ENCODE measurements at regions not wholly inside any gene's neighbourhood (a gene's known extent, or its start where the extent isn't known, plus 50 kb on each side); places are given as distances from the start of the nearest gene placed in this dataset.

DNA sequence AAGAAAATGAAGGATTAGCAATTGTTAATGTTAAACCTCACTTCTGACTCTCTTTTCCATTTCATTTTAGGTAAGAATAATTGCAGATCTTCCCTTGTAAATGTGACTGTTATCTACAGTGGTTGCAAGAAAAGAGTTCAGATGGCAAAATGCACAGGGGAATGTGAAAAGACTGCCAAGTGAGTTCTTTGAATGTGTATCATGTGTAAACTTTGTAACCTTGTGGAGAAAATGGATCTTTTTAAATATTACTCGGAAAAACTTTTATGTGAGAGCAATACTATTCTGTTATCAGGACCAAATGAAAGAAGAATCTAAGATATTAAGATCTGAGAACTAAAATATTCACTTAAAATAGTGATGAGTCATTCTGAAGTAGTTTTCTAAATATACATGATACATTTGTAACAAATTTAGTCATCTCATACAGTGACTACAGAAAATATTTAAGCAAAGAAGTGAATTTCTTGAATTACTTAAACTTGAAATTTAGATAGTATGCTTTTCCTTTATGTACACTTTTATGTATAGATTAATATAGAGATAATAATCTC is 122.5 kb upstream of the CNTN1 start:
- TF ChIP-seq, protein P1, sequence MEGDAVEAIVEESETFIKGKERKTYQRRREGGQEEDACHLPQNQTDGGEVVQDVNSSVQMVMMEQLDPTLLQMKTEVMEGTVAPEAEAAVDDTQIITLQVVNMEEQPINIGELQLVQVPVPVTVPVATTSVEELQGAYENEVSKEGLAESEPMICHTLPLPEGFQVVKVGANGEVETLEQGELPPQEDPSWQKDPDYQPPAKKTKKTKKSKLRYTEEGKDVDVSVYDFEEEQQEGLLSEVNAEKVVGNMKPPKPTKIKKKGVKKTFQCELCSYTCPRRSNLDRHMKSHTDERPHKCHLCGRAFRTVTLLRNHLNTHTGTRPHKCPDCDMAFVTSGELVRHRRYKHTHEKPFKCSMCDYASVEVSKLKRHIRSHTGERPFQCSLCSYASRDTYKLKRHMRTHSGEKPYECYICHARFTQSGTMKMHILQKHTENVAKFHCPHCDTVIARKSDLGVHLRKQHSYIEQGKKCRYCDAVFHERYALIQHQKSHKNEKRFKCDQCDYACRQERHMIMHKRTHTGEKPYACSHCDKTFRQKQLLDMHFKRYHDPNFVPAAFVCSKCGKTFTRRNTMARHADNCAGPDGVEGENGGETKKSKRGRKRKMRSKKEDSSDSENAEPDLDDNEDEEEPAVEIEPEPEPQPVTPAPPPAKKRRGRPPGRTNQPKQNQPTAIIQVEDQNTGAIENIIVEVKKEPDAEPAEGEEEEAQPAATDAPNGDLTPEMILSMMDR (IDR thresholded peaks at IDR 0.05) = no peak
- TF ChIP-seq POLR2A (IDR thresholded peaks at IDR 0.05) = no peak
- no peak for ATAC-seq
- 35 to 44% methylated on average over 1 of the region's 1 CpG for WGBS, 2 donors
- H3K27ac ChIP-seq = no peak overlapping the region
- intact Hi-C loops (cut with DNase I) = no loop called here
- H3K9me3 ChIP-seq = no peaks in the 10 kb centered on the region
- H3K4me3 ChIP-seq = no peak overlapping the region
- no peaks in the 10 kb centered on the region for H3K4me1 ChIP-seq
- no peaks in the 10 kb centered on the region for H3K36me3 ChIP-seq (replicated peaks in 1 of 2; ENCODE audit: insufficient read depth in 1 of 2, low read depth in 2 of 2)
- H3K27me3 ChIP-seq = no peaks in the 10 kb centered on the region
- no peak for DNase-seq

DNA sequence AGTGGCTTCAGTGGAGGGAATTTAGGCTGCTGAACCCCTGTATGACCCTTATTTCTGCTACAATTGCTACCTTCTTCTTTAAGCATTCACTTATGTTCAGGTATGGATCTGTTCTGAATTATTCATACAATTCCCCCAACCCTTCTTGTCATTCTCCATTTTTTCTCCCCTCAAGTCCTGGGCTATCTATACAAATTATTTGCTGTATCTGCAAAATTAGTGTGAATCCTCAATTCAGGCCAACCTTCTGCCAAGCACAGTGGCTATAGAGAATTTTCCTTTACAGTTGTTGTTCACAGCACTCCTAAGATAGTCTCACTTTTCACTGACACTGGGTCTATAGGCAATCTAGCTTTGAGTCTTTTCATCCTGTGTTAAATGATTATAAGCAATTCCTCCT is 119.2 kb upstream of the CNTN1 start:
- H3K9me3 ChIP-seq = no peaks in the 10 kb centered on the region
- no peak for DNase-seq
- H3K36me3 ChIP-seq (replicated peaks in 1 of 2; ENCODE audit: insufficient read depth in 1 of 2, low read depth in 2 of 2) = no peaks in the 10 kb centered on the region
- intact Hi-C loops (cut with DNase I) = no loop called here
- no peak overlapping the region for H3K4me3 ChIP-seq
- H3K27me3 ChIP-seq = no peaks in the 10 kb centered on the region
- no peak for ATAC-seq
- H3K4me1 ChIP-seq = no peaks in the 10 kb centered on the region
- H3K27ac ChIP-seq = no peak overlapping the region
- TF ChIP-seq, protein P1 (IDR thresholded peaks at IDR 0.05) = no peak
- TF ChIP-seq POLR2A (IDR thresholded peaks at IDR 0.05) = no peak

DNA sequence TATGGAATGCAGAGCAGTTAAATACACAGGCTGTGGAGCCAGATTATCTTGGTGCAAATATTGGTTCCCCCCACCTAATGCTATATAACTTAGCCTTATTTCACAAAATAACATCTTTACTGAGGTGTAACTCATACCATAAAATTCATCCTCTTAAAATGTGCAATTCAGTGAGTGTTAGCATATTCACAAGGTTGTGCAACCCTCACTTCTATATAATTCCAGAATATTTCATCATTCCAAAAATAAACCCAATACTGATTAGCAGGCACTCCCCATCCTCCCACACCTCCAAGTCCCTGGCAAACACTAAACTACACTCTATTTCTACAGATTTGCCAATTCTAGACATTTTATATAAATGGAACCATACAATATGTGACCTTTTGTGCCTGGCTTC is 116.3 kb upstream of the CNTN1 start:
- no peak for ATAC-seq
- Histone ChIP-seq H3K27ac (no peak overlapping the region), H3K4me1 (no peaks in the 10 kb centered on the region), H3K9me3 (peaks cover 0 to 8% (median 0%) of the 10 kb centered on the region in 3 donors), H3K27me3 (no peaks in the 10 kb centered on the region), H3K4me3 (no peak overlapping the region), H3K36me3 (replicated peaks in 1 of 2; ENCODE audit: insufficient read depth in 1 of 2, low read depth in 2 of 2) (no peaks in the 10 kb centered on the region)
- intact Hi-C loops (cut with DNase I) = no loop called here
- DNase-seq = no peak
- TF ChIP-seq, protein P1 (IDR thresholded peaks at IDR 0.05) = no peak
- TF ChIP-seq POLR2A (IDR thresholded peaks at IDR 0.05) = no peak

DNA sequence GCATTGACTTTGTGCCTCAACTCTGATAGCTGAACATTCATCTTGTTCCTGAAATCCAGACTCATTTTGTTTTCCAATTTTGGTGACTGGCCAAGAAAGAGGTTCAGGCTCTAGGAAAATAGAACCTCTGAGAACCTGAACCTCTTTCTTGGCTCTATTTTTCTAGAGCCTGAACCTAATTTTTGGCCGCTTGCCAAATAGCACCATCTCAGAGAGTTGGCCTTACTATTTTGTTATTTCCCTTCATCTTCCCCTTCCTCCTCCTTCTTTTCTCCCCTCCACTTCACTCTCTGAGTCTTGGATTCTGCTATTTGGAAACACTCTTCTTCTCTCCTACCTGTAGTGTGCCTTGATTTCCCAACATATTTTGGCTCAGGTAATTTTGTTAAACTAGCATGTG is 114.4 kb upstream of the CNTN1 start:
- no peak overlapping the region for H3K4me3 ChIP-seq
- H3K36me3 ChIP-seq (replicated peaks in 1 of 2; ENCODE audit: insufficient read depth in 1 of 2, low read depth in 2 of 2) = no peaks in the 10 kb centered on the region
- no peaks in the 10 kb centered on the region for H3K4me1 ChIP-seq
- no peak for TF ChIP-seq POLR2A (IDR thresholded peaks at IDR 0.05)
- TF ChIP-seq, protein P1 (IDR thresholded peaks at IDR 0.05) = no peak
- H3K27me3 ChIP-seq = no peaks in the 10 kb centered on the region
- WGBS, 2 donors = 38 to 56% methylated on average over 1 of the region's 1 CpG
- H3K27ac ChIP-seq = no peak overlapping the region
- intact Hi-C loops (cut with DNase I) = no loop called here
- peaks cover 0 to 16% (median 0%) of the 10 kb centered on the region in 3 donors for H3K9me3 ChIP-seq
- DNase-seq (no peak), ATAC-seq (no peak)

DNA sequence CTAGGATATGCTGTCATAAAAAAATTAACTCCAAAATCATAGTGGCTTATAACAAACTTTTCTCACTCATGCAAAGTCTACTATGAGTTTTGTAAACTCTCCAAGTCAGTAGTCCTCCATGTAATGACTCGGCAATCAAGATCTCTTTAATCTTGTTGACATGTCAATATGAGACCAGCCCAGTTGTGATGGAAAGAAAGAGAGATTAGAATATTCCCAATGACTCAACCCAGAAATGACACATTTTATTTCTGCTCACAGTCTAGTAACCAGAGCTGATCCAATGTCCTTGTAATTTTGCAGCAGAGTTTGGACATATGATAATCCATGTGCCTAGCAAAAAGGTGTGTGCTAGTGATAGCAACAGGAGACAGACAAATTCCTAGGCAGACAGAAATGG is 112.6 kb upstream of the CNTN1 start:
- TF ChIP-seq, protein P1 (IDR thresholded peaks at IDR 0.05) = no peak
- TF ChIP-seq POLR2A (IDR thresholded peaks at IDR 0.05) = no peak
- no peak for ATAC-seq
- H3K4me3 ChIP-seq = no peak overlapping the region
- H3K4me1 ChIP-seq = no peaks in the 10 kb centered on the region
- no peak overlapping the region for H3K27ac ChIP-seq
- no peak for DNase-seq
- H3K27me3 ChIP-seq = no peaks in the 10 kb centered on the region
- intact Hi-C loops (cut with DNase I) = no loop called here
- H3K9me3 ChIP-seq = peaks cover 0 to 16% (median 0%) of the 10 kb centered on the region in 3 donors
- WGBS, 2 donors = 56 to 60% methylated on average over 1 of the region's 1 CpG
- H3K36me3 ChIP-seq (replicated peaks in 1 of 2; ENCODE audit: insufficient read depth in 1 of 2, low read depth in 2 of 2) = no peaks in the 10 kb centered on the region

Measured in body of pancreas (tissue), 4 donors.